ENCODE measurements at regions not wholly inside any gene's neighbourhood (a gene's known extent, or its start where the extent isn't known, plus 50 kb on each side); places are given as distances from the start of the nearest gene placed in this dataset.
"Not testable (repeated sequence)": the region's sequence is repeated elsewhere in the genome, so short reads cannot be mapped to it uniquely, and the experiment has no call there.

DNA sequence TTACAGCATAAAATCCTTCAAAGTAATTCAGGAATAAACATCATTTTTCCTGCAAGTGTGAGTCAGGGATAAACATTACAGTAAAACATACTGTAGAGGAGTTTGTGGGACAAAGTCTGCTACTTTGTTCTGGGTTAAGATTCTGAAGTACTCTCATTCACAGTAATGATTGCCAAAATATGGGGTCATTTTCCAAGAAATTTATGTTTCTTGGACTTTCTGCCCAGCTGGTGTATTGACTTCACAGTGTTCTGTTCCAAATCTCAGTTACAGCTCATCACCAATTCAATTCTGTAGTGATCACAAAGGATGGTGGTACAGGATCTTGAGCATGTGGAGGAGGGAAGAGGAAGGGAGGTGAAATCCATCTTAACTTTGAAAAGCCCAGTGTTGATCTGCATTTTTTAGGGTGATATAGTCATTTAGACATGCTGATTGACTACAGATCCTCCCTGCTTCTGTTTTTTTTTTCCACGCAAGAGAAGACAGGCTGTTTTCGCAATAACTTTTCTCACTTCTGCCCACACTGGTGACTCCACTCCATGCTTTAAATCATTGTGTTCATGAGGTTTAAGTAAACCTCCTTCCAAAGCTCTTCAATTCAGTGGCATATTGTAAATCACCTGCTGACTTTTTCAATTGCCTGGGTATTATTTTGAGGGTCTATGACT, 60.4 kb upstream of the C1orf53 start:
- H3K4me1 ChIP-seq (ENCODE audit: control insufficient read depth, low read length) = peaks cover 4% of the 10 kb centered on the region; the same call in 1 of the 2 replicates
- H4K20me1 ChIP-seq (ENCODE audit: control insufficient read depth, insufficient read depth, low read depth, low read length) = no peaks in the 10 kb centered on the region
- H3K27ac ChIP-seq (ENCODE audit: low read depth, low read length) = no peak overlapping the region
- no peaks in the 10 kb centered on the region for H3K27me3 ChIP-seq (ENCODE audit: control insufficient read depth, low read length)
- TF ChIP-seq EZH2phosphoT487 (IDR thresholded peaks at IDR 0.05; ENCODE audit: borderline replicate concordance, low read length) = no peak
- TF ChIP-seq, protein P1, sequence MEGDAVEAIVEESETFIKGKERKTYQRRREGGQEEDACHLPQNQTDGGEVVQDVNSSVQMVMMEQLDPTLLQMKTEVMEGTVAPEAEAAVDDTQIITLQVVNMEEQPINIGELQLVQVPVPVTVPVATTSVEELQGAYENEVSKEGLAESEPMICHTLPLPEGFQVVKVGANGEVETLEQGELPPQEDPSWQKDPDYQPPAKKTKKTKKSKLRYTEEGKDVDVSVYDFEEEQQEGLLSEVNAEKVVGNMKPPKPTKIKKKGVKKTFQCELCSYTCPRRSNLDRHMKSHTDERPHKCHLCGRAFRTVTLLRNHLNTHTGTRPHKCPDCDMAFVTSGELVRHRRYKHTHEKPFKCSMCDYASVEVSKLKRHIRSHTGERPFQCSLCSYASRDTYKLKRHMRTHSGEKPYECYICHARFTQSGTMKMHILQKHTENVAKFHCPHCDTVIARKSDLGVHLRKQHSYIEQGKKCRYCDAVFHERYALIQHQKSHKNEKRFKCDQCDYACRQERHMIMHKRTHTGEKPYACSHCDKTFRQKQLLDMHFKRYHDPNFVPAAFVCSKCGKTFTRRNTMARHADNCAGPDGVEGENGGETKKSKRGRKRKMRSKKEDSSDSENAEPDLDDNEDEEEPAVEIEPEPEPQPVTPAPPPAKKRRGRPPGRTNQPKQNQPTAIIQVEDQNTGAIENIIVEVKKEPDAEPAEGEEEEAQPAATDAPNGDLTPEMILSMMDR (IDR thresholded peaks at IDR 0.05; ENCODE audit: low read depth, low read length, poor library complexity, severe bottlenecking) = no peak
- H3K79me2 ChIP-seq (ENCODE audit: control insufficient read depth, low read length) = no peaks in the 10 kb centered on the region
- no peaks in the 10 kb centered on the region for H3K36me3 ChIP-seq (ENCODE audit: control insufficient read depth, low read length)
- no peak overlapping the region for H3K4me2 ChIP-seq (ENCODE audit: low read length)
- no peaks in the 10 kb centered on the region for H3K9me3 ChIP-seq (ENCODE audit: control insufficient read depth, insufficient read depth, low read length)
- H3F3A ChIP-seq (ENCODE audit: control insufficient read depth, insufficient read depth) = no peaks in the 10 kb centered on the region
- H3K9me2 ChIP-seq (replicated peaks; ENCODE audit: control insufficient read depth, low read length) = no peaks in the 10 kb centered on the region
- no peak overlapping the region for H3K4me3 ChIP-seq (ENCODE audit: low read length)

DNA sequence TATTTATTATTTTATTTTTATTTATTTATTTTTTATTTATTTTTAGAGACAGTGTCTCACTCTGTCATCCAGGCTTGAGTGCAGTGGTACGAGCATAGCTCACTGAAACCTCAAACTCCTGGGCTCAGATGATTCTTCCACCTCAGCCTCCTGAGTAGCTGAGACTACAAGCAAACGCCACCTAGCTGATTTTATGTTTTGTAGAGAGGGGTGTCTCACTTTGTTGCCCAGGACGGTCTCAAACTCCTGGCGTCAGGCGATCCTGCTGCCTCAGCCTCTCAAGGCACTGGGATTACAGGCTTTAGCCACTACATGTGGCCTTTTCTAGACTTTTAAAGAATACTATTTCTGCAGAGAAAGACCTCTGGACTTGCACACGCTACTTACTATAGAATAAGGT, 61.3 kb upstream of the C1orf53 start:
- H3K4me1 ChIP-seq (ENCODE audit: control insufficient read depth, low read length) = peaks cover 4% of the 10 kb centered on the region; the same call in 1 of the 2 replicates
- no peak overlapping the region for H3K4me3 ChIP-seq (ENCODE audit: low read length)
- H4K20me1 ChIP-seq (ENCODE audit: control insufficient read depth, insufficient read depth, low read depth, low read length) = no peaks in the 10 kb centered on the region

DNA sequence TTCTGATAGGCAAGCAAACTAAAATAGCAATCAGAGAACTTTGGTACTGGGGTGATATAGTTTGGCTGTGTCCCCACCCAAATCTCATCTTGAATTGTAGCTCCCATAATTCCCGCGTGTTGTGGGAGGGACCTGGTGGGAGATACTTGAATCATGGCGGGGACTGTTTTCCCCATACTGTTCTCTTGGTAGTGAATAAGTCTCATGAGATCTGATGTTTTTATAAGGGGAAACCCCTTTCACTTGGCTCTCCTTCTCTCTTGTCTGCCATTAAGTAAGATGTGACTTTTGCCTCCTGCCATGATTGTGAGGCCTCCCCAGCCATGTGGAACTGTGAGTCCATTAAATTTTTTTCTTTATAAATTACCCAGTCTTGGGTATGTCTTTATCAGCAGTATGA, 62.6 kb upstream of the C1orf53 start:
- H3F3A ChIP-seq (ENCODE audit: control insufficient read depth, insufficient read depth); H4K20me1 ChIP-seq (ENCODE audit: control insufficient read depth, insufficient read depth, low read depth, low read length); H3K9me2 ChIP-seq (replicated peaks; ENCODE audit: control insufficient read depth, low read length); H3K36me3 ChIP-seq (ENCODE audit: control insufficient read depth, low read length); H3K4me2 ChIP-seq (ENCODE audit: low read length); H3K9me3 ChIP-seq (ENCODE audit: control insufficient read depth, insufficient read depth, low read length); H3K79me2 ChIP-seq (ENCODE audit: control insufficient read depth, low read length); H3K27me3 ChIP-seq (ENCODE audit: control insufficient read depth, low read length); H3K4me3 ChIP-seq (ENCODE audit: low read length); H3K27ac ChIP-seq (ENCODE audit: low read depth, low read length); H3K4me1 ChIP-seq (ENCODE audit: control insufficient read depth, low read length): not testable (repeated sequence)

More for the DNA sequence above, 61.3 kb upstream of the C1orf53 start:
- H3K9me2 ChIP-seq (replicated peaks; ENCODE audit: control insufficient read depth, low read length) = no peaks in the 10 kb centered on the region
- H3K9me3 ChIP-seq (ENCODE audit: control insufficient read depth, insufficient read depth, low read length) = no peaks in the 10 kb centered on the region
- no peaks in the 10 kb centered on the region for H3K36me3 ChIP-seq (ENCODE audit: control insufficient read depth, low read length)
- H3K27me3 ChIP-seq (ENCODE audit: control insufficient read depth, low read length) = no peaks in the 10 kb centered on the region
- no peak overlapping the region for H3K27ac ChIP-seq (ENCODE audit: low read depth, low read length)
- H3K79me2 ChIP-seq (ENCODE audit: control insufficient read depth, low read length) = no peaks in the 10 kb centered on the region
- TF ChIP-seq, protein P1 (IDR thresholded peaks at IDR 0.05; ENCODE audit: low read depth, low read length, poor library complexity, severe bottlenecking) = no peak
- TF ChIP-seq EZH2phosphoT487 (IDR thresholded peaks at IDR 0.05; ENCODE audit: borderline replicate concordance, low read length) = no peak
- no peak overlapping the region for H3K4me2 ChIP-seq (ENCODE audit: low read length)
- no peaks in the 10 kb centered on the region for H3F3A ChIP-seq (ENCODE audit: control insufficient read depth, insufficient read depth)

DNA sequence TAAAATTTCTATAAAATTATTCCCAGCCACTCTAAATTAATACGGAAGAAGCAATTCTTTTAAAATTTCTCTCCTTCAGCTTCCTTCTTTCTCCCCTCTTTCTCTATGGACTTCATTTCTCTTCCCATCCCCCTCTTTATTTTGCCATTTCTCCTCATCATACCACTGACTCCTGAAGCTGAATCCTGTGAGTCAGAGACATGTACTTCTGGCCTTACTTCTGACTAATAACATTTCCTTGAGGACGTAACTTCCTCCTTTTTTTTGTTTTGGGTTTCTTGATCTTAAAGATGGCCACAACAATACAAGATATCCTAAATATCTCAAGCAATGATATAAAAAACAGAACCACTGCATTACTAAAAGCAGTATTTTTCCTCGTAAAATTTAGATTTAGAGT, 63.6 kb upstream of the DENND1B start:
- no peaks in the 10 kb centered on the region for H3K79me2 ChIP-seq (ENCODE audit: control insufficient read depth, low read length)
- no peak overlapping the region for H3K27ac ChIP-seq (ENCODE audit: low read depth, low read length)
- no peaks in the 10 kb centered on the region for H3K9me2 ChIP-seq (replicated peaks; ENCODE audit: control insufficient read depth, low read length)
- no peak overlapping the region for H3K4me3 ChIP-seq (ENCODE audit: low read length)
- no peak overlapping the region for H3K4me2 ChIP-seq (ENCODE audit: low read length)
- H3K9me3 ChIP-seq (ENCODE audit: control insufficient read depth, insufficient read depth, low read length) = no peaks in the 10 kb centered on the region
- no peaks in the 10 kb centered on the region for H4K20me1 ChIP-seq (ENCODE audit: control insufficient read depth, insufficient read depth, low read depth, low read length)
- no peaks in the 10 kb centered on the region for H3K36me3 ChIP-seq (ENCODE audit: control insufficient read depth, low read length)
- no peak for TF ChIP-seq EZH2phosphoT487 (IDR thresholded peaks at IDR 0.05; ENCODE audit: borderline replicate concordance, low read length)
- TF ChIP-seq, protein P1 (IDR thresholded peaks at IDR 0.05; ENCODE audit: low read depth, low read length, poor library complexity, severe bottlenecking) = no peak
- no peaks in the 10 kb centered on the region for H3F3A ChIP-seq (ENCODE audit: control insufficient read depth, insufficient read depth)
- peaks cover 4% of the 10 kb centered on the region; the same call in 1 of the 2 replicates for H3K4me1 ChIP-seq (ENCODE audit: control insufficient read depth, low read length)
- no peaks in the 10 kb centered on the region for H3K27me3 ChIP-seq (ENCODE audit: control insufficient read depth, low read length)
